Mesodermal cell (in vitro differentiated cells): ENCODE measurements at regions not wholly inside any gene's neighbourhood (a gene's known extent, or its start where the extent isn't known, plus 50 kb on each side); places are given as distances from the start of the nearest gene placed in this dataset.

Experiments
- H3K27ac ChIP-seq: 2 replicates; pipeline ENCODE4 v1.7.0; 2013; ENCODE audit warnings: mild to moderate bottlenecking, low read depth, low read length, moderate library complexity; ENCODE audit not compliant: severe bottlenecking
- H3K36me3 ChIP-seq: 2 replicates; pipeline ENCODE4 v1.7.1; 2013; ENCODE audit warnings: mild to moderate bottlenecking, low read length, moderate library complexity; ENCODE audit not compliant: control insufficient read depth, insufficient read depth
- H3K4me1 ChIP-seq: one replicate; pipeline ENCODE4 v1.7.1; 2013; ENCODE audit warnings: mild to moderate bottlenecking, low read length; ENCODE audit not compliant: insufficient read depth, control insufficient read depth, poor library complexity, severe bottlenecking
- H3K4me3 ChIP-seq: 2 replicates; pipeline ENCODE4 v1.7.0; 2013; ENCODE audit warnings: low read length, control low read depth, mild to moderate bottlenecking; ENCODE audit not compliant: insufficient read depth, poor library complexity, severe bottlenecking; ENCODE audit errors: extremely low read depth
- H3K9me3 ChIP-seq: 2 replicates; pipeline ENCODE4 v1.7.1; 2013; ENCODE audit warnings: mild to moderate bottlenecking, low read length, moderate library complexity; ENCODE audit not compliant: control insufficient read depth
- WGBS, 2 experiments: methylation state at CpG; one replicate each; pipeline ENCODE4 v1.1.5; 2013; ENCODE audit warnings: missing lambda C conversion rate in 2 of 2; ENCODE audit not compliant: insufficient coverage in 2 of 2; 5-methylcytosine and 5-hydroxymethylcytosine counted together

DNA sequence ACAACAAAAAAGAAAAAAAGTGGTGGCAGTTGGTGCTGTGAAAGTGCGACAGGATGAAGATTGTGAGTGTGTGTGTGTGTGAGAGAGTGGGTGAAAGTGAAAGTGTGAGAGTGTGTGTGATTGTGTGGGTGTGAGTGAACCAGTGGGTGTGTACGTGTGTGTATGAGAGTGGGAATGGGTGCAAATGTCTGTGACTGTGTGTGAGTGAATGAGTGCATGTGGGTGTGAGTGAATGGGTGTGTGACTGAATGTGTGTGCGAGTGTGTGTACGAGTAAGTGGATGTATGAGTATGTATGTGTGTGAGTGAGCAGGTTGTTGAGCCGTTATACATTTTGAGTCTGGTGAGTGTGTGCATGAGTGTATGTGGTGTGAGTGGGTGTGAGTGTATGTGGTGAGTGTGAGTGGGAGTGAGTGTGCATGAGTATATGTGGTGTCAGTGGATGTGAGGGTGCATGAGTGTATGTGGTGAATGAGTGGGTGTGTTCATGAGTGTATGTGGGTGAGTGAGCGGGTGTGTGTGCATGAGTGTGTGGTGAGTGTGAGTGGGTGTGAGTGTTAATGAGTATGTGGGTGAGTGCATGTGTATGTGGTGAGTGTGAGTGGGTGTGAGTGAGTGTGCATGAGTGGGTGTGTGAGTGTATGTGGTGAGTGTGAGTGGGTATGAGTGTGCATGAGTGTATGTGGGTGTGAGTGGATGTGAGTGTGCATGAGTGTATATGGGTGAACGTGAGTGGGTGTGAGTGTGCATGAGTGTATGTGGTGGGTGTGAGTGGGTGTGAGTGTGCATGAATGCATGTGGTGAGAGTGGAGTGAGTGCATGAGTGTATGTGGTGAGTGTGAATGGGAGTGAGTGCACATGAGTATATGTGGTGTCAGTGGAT is 69.3 kb upstream of the HPCAL1 start:
- 88 to 90% methylated on average over 7 of the region's 7 CpGs for WGBS, 2 experiments

DNA sequence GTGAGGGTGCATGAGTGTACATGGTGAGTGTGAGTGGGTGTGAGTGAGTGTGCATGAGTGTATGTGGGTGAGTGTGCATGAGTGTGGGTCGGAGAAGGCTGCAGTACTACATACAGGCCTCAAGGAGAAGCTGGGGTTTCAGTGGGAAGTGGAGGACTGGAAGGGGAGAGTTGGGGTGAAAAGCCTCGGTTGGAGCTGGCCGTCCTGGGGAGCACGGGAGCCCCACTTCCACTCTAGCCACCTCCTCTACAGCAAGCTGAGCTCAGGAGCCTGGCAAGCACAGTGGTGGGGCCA is 68.7 kb upstream of the HPCAL1 start:
- no peaks in the 10 kb centered on the region for H3K36me3 ChIP-seq
- 83% methylated on average over 1 of the region's 4 CpGs; no CpG with 5 or more reads in 1 of the 2 experiments for WGBS, 2 experiments
- H3K4me3 ChIP-seq, result no peak overlapping the region
- peaks cover 7% of the 10 kb centered on the region for H3K4me1 ChIP-seq
- no peak overlapping the region for H3K27ac ChIP-seq
- H3K9me3 ChIP-seq, result no peaks in the 10 kb centered on the region

More for the DNA sequence above, 69.3 kb upstream of the HPCAL1 start:
- Histone ChIP-seq H3K4me3 (no peak overlapping the region), H3K4me1 (peaks cover 7% of the 10 kb centered on the region), H3K27ac (no peak overlapping the region), H3K36me3 (no peaks in the 10 kb centered on the region), H3K9me3 (no peaks in the 10 kb centered on the region)

DNA sequence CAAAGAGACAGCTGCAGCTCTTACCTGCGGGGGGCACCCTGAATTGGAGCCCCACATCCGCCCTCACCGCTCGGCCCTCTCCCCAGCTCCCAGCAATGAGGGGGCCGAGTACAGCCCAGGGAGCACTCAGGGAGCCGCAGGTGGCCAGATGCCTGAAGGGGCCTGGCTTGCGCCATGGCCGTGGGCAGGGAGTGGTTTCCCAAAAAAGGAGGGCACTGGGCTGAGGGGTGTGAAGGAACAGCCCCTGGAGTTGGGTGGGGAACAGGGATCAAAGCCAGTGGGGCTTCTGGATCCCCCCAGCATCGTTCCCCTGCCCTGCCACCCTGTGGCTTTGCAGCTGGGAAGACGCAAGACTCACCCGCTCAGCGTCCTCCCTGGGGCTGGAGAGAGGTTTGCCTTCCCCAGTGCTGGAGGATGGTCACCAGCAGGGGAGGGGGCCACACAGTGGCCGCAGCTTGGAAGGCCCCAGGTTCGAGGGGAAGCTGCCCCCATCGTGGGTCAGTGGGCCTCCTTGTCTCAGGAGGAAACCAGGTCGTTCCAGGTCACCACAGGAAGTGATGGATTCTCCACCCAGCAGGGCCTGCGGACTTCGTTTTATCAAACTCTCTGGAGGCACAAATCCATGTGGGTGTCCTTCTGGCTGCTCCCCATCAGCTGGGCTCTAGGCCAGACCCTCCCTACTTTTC is 68.2 kb upstream of the HPCAL1 start:
- Histone ChIP-seq H3K27ac (no peak overlapping the region), H3K4me1 (peaks cover 7% of the 10 kb centered on the region), H3K36me3 (no peaks in the 10 kb centered on the region), H3K9me3 (no peaks in the 10 kb centered on the region), H3K4me3 (no peak overlapping the region)
- WGBS, 2 experiments, result 80 to 85% methylated on average over 15 of the region's 18 CpGs

DNA sequence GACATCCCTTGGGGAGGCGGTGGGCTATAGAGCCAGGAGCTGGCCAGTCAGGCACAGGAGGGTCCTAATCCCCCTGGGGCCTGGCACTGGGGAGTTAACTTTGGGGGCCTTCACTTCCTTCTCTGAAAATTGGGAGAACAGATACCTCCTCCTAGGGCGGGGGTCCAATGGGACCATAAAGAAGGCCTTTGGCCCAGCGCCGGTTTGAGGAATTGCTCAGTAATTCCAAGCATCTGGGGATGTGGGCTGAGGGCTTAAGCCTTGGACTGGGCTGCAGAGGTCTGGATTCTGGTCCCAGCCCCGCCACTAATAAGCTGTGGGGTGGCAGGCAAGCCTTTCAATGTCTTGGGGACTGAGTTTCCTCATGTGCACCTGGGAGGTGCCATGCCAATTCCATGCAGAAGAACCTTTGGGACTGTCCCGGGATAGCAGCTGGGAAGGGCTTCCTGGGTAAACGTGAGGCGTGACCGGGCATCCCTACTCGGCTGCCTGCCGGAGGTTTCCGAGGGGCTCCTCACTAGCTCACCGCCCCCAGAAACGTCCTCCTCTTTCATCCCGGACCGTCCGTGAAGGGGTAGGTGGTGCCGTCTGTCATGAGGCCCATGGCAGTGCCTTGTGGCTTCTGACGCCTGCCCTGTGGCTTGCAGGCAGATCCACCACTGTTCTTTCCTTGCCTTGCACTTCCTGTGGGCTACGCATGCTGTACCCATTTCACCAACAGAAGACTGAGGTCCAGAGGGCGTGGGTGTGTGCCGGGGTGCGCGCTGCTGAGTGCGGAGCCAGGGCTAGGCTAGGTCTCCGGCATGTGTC is 67.4 kb upstream of the HPCAL1 start:
- WGBS, 2 experiments, result 78 to 84% methylated on average over 25 to 26 of the region's 26 CpGs
- Histone ChIP-seq H3K36me3 (no peaks in the 10 kb centered on the region), H3K27ac (no peak overlapping the region), H3K4me1 (peaks cover 7% of the 10 kb centered on the region), H3K9me3 (no peaks in the 10 kb centered on the region), H3K4me3 (no peak overlapping the region)

- H3K27ac ChIP-seq, result no peak overlapping the region
- no peak overlapping the region for H3K4me3 ChIP-seq
- no peaks in the 10 kb centered on the region for H3K36me3 ChIP-seq
- H3K4me1 ChIP-seq, result peaks cover 7% of the 10 kb centered on the region
- WGBS, 2 experiments, result 87 to 88% methylated on average over 8 to 11 of the region's 11 CpGs
- H3K9me3 ChIP-seq, result no peaks in the 10 kb centered on the region
Measured at GRCh38 chr2:10235909-10236550, 66.7 kb upstream of the HPCAL1 start.

DNA sequence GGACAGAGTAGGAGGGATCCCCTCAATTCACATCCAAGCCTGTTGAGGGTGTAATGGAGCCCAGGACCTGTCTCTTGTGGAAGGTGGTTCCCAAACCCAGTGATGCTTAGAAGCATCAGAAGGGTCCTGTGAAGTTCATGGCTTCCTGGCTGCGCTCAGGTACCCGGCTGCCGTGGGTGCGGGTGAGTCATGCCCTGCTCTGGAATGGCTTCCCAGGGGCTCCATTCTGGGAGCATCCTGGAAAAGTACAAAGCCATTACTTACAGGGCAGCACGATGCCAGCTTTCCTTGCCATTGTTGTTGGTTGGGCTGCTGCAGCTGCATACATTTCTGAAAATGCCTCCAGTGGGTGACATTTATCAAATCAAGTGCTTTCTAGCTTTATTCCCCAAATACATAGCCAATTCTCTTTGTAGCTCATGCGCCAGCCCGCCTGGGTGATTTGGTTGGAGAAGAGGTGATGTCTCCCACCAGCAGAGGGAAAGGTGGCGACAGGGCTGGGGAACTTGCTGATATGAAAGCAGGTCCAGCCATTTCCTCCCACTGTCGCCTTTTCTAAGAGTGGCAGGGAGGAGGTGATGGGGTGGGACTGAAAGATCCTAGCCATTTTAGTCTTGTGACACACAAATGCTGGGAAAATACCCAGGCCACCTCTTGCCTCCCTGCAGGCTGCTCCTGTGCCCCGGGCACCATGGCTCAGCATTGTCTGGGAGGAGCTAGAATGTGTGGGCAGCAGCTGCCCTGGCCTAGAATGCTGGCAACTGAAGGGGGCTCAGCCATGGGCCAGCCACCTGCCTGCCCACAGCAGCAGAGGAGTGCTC is 65.9 kb upstream of the HPCAL1 start:
- 82 to 94% methylated on average over 8 of the region's 10 CpGs for WGBS, 2 experiments
- H3K27ac ChIP-seq, result no peak overlapping the region

GRCh38 chr2:10237392-10238321 is 65.0 kb upstream of the HPCAL1 start:
- Histone ChIP-seq H3K27ac (no peak overlapping the region), H3K4me1 (peaks cover 7% of the 10 kb centered on the region), H3K36me3 (no peaks in the 10 kb centered on the region), H3K4me3 (no peak overlapping the region), H3K9me3 (no peaks in the 10 kb centered on the region)
- WGBS, 2 experiments, result 87 to 90% methylated on average over 20 to 27 of the region's 28 CpGs

More for the DNA sequence above, 65.9 kb upstream of the HPCAL1 start:
- H3K9me3 ChIP-seq, result no peaks in the 10 kb centered on the region
- no peak overlapping the region for H3K4me3 ChIP-seq
- peaks cover 7% of the 10 kb centered on the region for H3K4me1 ChIP-seq
- no peaks in the 10 kb centered on the region for H3K36me3 ChIP-seq

- Histone ChIP-seq H3K36me3 (no peaks in the 10 kb centered on the region), H3K4me3 (no peak overlapping the region), H3K4me1 (peaks cover 7% of the 10 kb centered on the region), H3K27ac (no peak overlapping the region), H3K9me3 (no peaks in the 10 kb centered on the region)
- 94 to 96% methylated on average over 6 to 7 of the region's 7 CpGs for WGBS, 2 experiments
Measured at GRCh38 chr2:10238396-10238795, 64.3 kb upstream of the HPCAL1 start.

DNA sequence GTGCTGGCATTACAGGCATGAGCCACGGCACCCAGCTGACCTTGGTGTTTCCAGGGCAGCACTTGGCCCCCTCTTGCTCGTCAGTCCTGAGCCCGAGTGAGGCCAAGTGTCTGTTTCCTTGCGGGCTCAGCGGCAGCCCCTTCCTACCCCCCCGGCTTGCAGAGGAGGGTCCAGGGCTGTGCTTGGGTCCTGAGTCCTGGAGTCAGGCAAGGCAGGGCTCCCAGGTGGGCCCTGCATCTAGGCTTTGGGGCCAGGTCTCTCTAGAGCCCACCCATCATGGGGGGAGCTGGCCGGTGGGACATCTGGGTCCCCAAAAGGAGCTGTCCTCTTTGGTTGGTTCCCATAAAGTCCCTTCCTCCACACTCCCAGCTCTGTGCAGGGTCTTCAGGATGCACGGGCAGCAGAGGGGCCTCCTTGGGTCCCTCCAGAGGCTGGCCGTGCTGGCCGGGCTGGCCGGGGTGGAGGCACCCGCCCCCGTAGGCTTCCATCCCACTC is 63.7 kb upstream of the HPCAL1 start:
- 92 to 98% methylated on average over 7 to 12 of the region's 13 CpGs for whole genome bisulfite sequencing, 2 experiments
- Histone ChIP-seq H3K27ac (no peak overlapping the region), H3K4me3 (no peak overlapping the region), H3K36me3 (no peaks in the 10 kb centered on the region), H3K9me3 (no peaks in the 10 kb centered on the region), H3K4me1 (peaks cover 7% of the 10 kb centered on the region)
